Femur (tissue), 1 donor: ENCODE measurements at regions not wholly inside any gene's neighbourhood (a gene's known extent, or its start where the extent isn't known, plus 50 kb on each side); places are given as distances from the start of the nearest gene placed in this dataset.

Experiments
- DNase-seq: peaks from one replicate; pipeline ENCODE4 v3.0.0-alpha.2; 2017

GRCh38 chr1:184813528-184814089, 59.0 kb upstream of the EDEM3 start:
- no peak for DNase-seq

- no peak for DNase-seq
These were observed 56.9 kb upstream of the EDEM3 start for GRCh38 chr1:184811439-184812111.

- DNase-seq, result peak; percentile 73
These were observed 56.2 kb upstream of the EDEM3 start for GRCh38 chr1:184810735-184811343.

GRCh38 chr1:184806296-184806721, 51.7 kb upstream of the EDEM3 start:
- DNase-seq, result no peak

GRCh38 chr1:184805667-184806295, 51.1 kb upstream of the EDEM3 start:
- DNase-seq, result peak; percentile 93
